Uterus (tissue), 2 donors: ENCODE measurements at regions not wholly inside any gene's neighbourhood (a gene's known extent, or its start where the extent isn't known, plus 50 kb on each side); places are given as distances from the start of the nearest gene placed in this dataset.

ENCODE experiments used
- CTCF ChIP-seq, 4 experiments: fragments of 200-600 bp in 2 of 4; fragments of 450-650 bp in 2 of 4; sonication (generic) in 2 of 4; IDR thresholded peaks; one replicate each; pipeline ENCODE4 v1.5.1; 2016 to 2019; ENCODE audit warnings: antibody characterized with exemption in 4 of 4, mild to moderate bottlenecking in 2 of 4, moderate library complexity in 1 of 4
- POLR2A ChIP-seq, 2 donors: fragments of 450-650 bp; IDR thresholded peaks; one replicate each; pipeline ENCODE4 v1.6.1; 2016; ENCODE audit warnings: antibody characterized with exemption in 2 of 2, mild to moderate bottlenecking in 1 of 2, moderate library complexity in 1 of 2

DNA sequence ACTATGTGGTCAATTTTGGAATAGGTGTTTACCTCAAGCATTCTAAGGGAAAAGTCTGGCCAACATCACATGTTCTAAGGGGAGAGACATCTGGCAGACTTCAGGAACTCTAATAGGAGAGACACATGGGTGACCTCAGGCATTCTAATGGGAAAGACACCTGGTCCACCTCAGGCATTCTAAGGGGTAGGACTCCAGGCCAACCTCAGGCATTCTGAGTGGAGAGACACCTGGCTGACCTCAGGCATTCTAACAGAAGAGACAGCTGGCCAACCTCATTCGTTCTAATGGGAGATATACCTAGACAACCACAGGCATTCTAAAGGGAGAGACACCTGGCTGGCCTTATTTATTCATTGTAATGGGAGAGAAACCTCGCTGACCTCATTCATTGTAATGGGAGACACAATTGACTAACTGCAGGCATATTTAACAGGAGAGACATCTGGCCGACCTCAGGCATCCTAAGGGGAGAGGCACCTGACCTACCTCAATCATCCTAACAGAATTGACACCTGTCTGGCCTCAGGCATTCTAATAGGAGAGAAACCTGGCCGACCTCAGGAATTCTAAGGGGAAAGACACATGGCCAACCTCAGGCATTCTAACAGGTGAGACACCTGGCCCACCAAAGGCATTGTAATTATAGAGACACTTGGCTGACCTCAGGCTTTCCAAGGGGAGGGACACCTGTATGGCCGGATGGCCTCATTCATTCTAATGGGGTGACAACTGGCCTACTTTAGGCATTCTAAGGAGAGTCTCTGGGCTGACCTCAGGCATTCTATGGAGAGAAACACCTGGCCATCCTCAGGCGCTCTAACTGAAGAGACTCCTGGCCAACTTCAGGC, 1346.8 kb downstream of the UQCRFS1 start:
- TF ChIP-seq CTCF (IDR thresholded peaks at IDR 0.05) (no peak), POLR2A (IDR thresholded peaks at IDR 0.05) (no peak)
